Astrocyte (in vitro differentiated cells and primary cell): ENCODE measurements at regions not wholly inside any gene's neighbourhood (a gene's known extent, or its start where the extent isn't known, plus 50 kb on each side); places are given as distances from the start of the nearest gene placed in this dataset.

Experiments used
- DNase-seq: peaks from one replicate; pipeline ENCODE4 v3.0.0-alpha.2; 2010; ENCODE audit warnings: low read depth
- FAIRE-seq: peaks from 2 replicates; lab custom pipeline; 2011; peaks lifted over from hg19 to GRCh38; lab: Jason Lieb, UNC
- H2AFZ ChIP-seq: 2 replicates; pipeline ENCODE4 v1.6.0; 2012; ENCODE audit warnings: low read depth, low read length, inconsistent platforms
- H3K27ac ChIP-seq: 2 replicates; pipeline ENCODE4 v1.5.1; 2011; ENCODE audit warnings: low read depth, low read length, inconsistent platforms
- H3K27me3 ChIP-seq: 2 replicates; pipeline ENCODE4 v1.6.0; 2011; ENCODE audit warnings: low read length, inconsistent platforms; ENCODE audit not compliant: insufficient read depth
- H3K36me3 ChIP-seq: 2 replicates; pipeline ENCODE4 v1.5.1; 2011; ENCODE audit warnings: low read length, inconsistent platforms; ENCODE audit not compliant: insufficient read depth
- H3K4me1 ChIP-seq: 2 replicates; pipeline ENCODE4 v1.5.1; 2011; ENCODE audit warnings: low read length, inconsistent platforms; ENCODE audit not compliant: insufficient read depth
- H3K4me2 ChIP-seq: 2 replicates; pipeline ENCODE4 v1.6.0; 2012; ENCODE audit warnings: low read length, inconsistent platforms
- H3K4me3 ChIP-seq: 2 replicates; pipeline ENCODE4 v1.5.1; 2011; ENCODE audit warnings: low read depth, mild to moderate bottlenecking, low read length, inconsistent platforms; ENCODE audit not compliant: insufficient read depth
- H3K79me2 ChIP-seq: 2 replicates; pipeline ENCODE4 v1.6.0; 2012; ENCODE audit warnings: mild to moderate bottlenecking, low read length, inconsistent platforms; ENCODE audit not compliant: insufficient read depth
- H3K9ac ChIP-seq: 2 replicates; pipeline ENCODE4 v1.6.0; 2012; ENCODE audit warnings: mild to moderate bottlenecking, low read length, inconsistent platforms
- H3K9me3 ChIP-seq: 2 replicates; pipeline ENCODE4 v1.5.1; 2012; ENCODE audit warnings: low read depth, mild to moderate bottlenecking, low read length, inconsistent platforms; ENCODE audit not compliant: insufficient read depth
- H4K20me1 ChIP-seq: 2 replicates; pipeline ENCODE4 v1.6.0; 2012; ENCODE audit warnings: low read length, inconsistent platforms; ENCODE audit not compliant: insufficient read depth
- H3K27ac Mint-ChIP-seq: one replicate; pipeline ENCODE4 v1.8.0; 2021; ENCODE audit warnings: mild to moderate bottlenecking, mixed read lengths; ENCODE audit not compliant: unreplicated experiment
- H3K27me3 Mint-ChIP-seq: one replicate; pipeline ENCODE4 v1.8.0; 2021; ENCODE audit warnings: low read depth, mixed read lengths; ENCODE audit not compliant: unreplicated experiment
- H3K36me3 Mint-ChIP-seq: one replicate; pipeline ENCODE4 v1.8.0; 2021; ENCODE audit warnings: low read depth, mixed read lengths; ENCODE audit not compliant: unreplicated experiment
- H3K4me1 Mint-ChIP-seq: one replicate; pipeline ENCODE4 v1.8.0; 2021; ENCODE audit warnings: low read depth, mixed read lengths; ENCODE audit not compliant: unreplicated experiment
- H3K4me3 Mint-ChIP-seq: one replicate; pipeline ENCODE4 v1.8.0; 2021; ENCODE audit warnings: mild to moderate bottlenecking, moderate library complexity, mixed read lengths; ENCODE audit not compliant: unreplicated experiment
- H3K9me3 Mint-ChIP-seq: one replicate; pipeline ENCODE4 v1.8.0; 2021; ENCODE audit warnings: mild to moderate bottlenecking, mixed read lengths; ENCODE audit not compliant: unreplicated experiment
- EZH2 ChIP-seq: IDR thresholded peaks from 2 replicates; pipeline ENCODE4 v1.6.1; 2012; ENCODE audit warnings: mild to moderate bottlenecking, low read length, inconsistent platforms; ENCODE audit not compliant: insufficient read depth
- TF ChIP-seq, protein P1 (sequence below): IDR thresholded peaks from 2 replicates; pipeline ENCODE4 v1.5.1; 2011; ENCODE audit warnings: low read depth, mild to moderate bottlenecking, inconsistent platforms, low read length, moderate library complexity; ENCODE audit not compliant: insufficient read depth

DNA sequence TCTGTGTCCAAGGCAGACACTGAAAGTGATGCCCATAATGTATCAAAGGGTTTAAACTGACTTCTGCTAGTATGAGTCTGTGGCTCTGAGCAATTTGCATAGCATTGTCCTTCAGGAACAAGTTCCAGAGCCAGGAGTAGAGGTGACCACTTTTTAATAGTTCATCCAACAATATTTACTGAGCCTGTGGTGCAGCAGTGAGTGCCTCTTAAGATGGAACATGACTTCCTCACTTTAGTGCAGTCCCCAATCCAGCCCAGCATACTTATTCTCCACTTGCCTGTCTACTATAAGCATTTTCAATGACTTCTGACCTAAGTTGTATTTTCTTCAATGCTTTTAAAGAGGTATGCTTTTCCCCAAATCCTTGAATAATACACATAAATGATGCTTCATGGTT lies 611.3 kb downstream of the MED13L start:
- Histone ChIP-seq H3K36me3 (no peaks in the 10 kb centered on the region), H3K27ac (no peak overlapping the region), H3K9me3 (no peaks in the 10 kb centered on the region), H3K4me2 (no peak overlapping the region), H3K4me1 (no peaks in the 10 kb centered on the region), H3K27me3 (no peaks in the 10 kb centered on the region), H4K20me1 (no peaks in the 10 kb centered on the region), H3K4me3 (no peak overlapping the region), H3K79me2 (no peaks in the 10 kb centered on the region), H2AFZ (no peak overlapping the region), H3K9ac (no peak overlapping the region)
- no peaks in the 10 kb centered on the region for H3K4me1 Mint-ChIP-seq
- no peaks in the 10 kb centered on the region for H3K36me3 Mint-ChIP-seq
- no peak overlapping the region for H3K4me3 Mint-ChIP-seq
- DNase-seq (no peak), FAIRE-seq (no peak)
- peaks cover 3% of the 10 kb centered on the region for H3K9me3 Mint-ChIP-seq
- no peak overlapping the region for H3K27ac Mint-ChIP-seq
- TF ChIP-seq EZH2: no peak
- TF ChIP-seq, protein P1, sequence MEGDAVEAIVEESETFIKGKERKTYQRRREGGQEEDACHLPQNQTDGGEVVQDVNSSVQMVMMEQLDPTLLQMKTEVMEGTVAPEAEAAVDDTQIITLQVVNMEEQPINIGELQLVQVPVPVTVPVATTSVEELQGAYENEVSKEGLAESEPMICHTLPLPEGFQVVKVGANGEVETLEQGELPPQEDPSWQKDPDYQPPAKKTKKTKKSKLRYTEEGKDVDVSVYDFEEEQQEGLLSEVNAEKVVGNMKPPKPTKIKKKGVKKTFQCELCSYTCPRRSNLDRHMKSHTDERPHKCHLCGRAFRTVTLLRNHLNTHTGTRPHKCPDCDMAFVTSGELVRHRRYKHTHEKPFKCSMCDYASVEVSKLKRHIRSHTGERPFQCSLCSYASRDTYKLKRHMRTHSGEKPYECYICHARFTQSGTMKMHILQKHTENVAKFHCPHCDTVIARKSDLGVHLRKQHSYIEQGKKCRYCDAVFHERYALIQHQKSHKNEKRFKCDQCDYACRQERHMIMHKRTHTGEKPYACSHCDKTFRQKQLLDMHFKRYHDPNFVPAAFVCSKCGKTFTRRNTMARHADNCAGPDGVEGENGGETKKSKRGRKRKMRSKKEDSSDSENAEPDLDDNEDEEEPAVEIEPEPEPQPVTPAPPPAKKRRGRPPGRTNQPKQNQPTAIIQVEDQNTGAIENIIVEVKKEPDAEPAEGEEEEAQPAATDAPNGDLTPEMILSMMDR: no peak
- H3K27me3 Mint-ChIP-seq: peaks cover 7% of the 10 kb centered on the region

DNA sequence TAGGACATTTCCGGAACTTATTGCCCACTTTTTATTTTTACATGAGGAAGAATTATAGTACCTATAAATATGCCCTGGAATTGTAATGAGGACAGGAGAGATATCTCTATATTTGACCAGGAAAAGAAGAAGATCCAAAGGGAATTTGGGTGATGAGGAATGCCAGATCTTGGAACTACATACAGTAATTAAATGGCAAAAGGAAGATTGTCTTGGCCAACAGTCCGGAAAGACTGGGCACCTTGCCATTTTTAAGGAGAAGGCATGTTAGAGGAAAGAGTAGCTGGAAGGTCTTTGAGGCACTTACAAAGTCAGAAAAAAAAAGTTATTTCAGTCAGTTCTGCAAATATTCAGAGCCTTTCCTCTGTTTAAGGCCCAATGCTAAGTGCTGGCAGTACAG lies 616.4 kb downstream of the MED13L start:
- Mint-ChIP-seq H3K4me3 (no peak overlapping the region), H3K27ac (no peak overlapping the region), H3K4me1 (peaks cover 7% of the 10 kb centered on the region), H3K36me3 (no peaks in the 10 kb centered on the region), H3K27me3 (no peaks in the 10 kb centered on the region), H3K9me3 (no peaks in the 10 kb centered on the region)
- FAIRE-seq: no peak
- H4K20me1 ChIP-seq: no peaks in the 10 kb centered on the region
- H3K4me3 ChIP-seq: no peak overlapping the region
- H3K9me3 ChIP-seq: no peaks in the 10 kb centered on the region
- H3K27me3 ChIP-seq: no peaks in the 10 kb centered on the region
- H3K27ac ChIP-seq: no peak overlapping the region
- H3K36me3 ChIP-seq: no peaks in the 10 kb centered on the region
- H3K9ac ChIP-seq: no peak overlapping the region
- no peak for TF ChIP-seq EZH2
- TF ChIP-seq, protein P1: no peak
- no peak for DNase-seq
- H3K4me1 ChIP-seq: no peaks in the 10 kb centered on the region
- no peak overlapping the region for H2AFZ ChIP-seq
- no peaks in the 10 kb centered on the region for H3K79me2 ChIP-seq
- H3K4me2 ChIP-seq: no peak overlapping the region

DNA sequence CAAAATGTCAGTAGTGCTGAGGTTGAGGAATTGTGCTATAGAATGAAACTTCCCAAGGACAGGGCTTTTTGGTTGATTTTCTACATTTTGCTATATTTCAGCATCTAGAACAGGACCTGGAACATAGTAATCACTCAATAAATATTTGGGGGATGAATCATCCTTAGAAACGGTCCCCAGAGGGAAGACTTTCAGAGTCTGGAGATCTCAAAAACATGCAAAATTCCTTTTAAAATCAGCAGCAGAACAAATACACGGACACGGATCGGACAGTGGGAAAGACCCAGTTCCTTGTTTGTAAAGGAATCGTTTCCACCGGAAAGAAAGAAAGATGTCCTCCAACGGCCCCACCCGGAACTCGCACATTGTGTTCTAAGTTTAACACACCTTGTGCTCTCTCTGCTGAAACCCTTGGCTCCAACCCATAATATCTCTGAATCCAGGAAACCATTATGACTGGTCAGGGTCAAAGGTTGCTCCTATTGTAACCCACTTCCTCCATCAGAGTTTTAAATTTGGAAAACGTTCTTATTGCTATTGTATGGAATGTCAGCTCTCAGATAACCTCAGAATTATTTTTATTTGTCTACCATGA lies 617.2 kb downstream of the MED13L start:
- Histone ChIP-seq H3K27me3 (no peaks in the 10 kb centered on the region), H2AFZ (no peak overlapping the region), H3K27ac (no peak overlapping the region), H3K36me3 (no peaks in the 10 kb centered on the region), H3K4me2 (no peak overlapping the region), H3K9me3 (no peaks in the 10 kb centered on the region), H4K20me1 (no peaks in the 10 kb centered on the region), H3K4me1 (no peaks in the 10 kb centered on the region), H3K79me2 (no peaks in the 10 kb centered on the region), H3K9ac (no peak overlapping the region), H3K4me3 (no peak overlapping the region)
- H3K4me3 Mint-ChIP-seq: no peak overlapping the region
- TF ChIP-seq, protein P1: no peak
- TF ChIP-seq EZH2: no peak
- H3K9me3 Mint-ChIP-seq: no peaks in the 10 kb centered on the region
- peak; percentile 55 for FAIRE-seq
- no peak for DNase-seq
- peaks cover 7% of the 10 kb centered on the region for H3K4me1 Mint-ChIP-seq
- no peaks in the 10 kb centered on the region for H3K36me3 Mint-ChIP-seq
- H3K27ac Mint-ChIP-seq: no peak overlapping the region
- H3K27me3 Mint-ChIP-seq: no peaks in the 10 kb centered on the region
